SK-N-SH (cell line): ENCODE measurements at regions not wholly inside any gene's neighbourhood (a gene's known extent, or its start where the extent isn't known, plus 50 kb on each side); places are given as distances from the start of the nearest gene placed in this dataset.

Experiments
- ELF1 ChIP-seq: IDR thresholded peaks from 2 replicates; pipeline ENCODE4 v1.4.0; 2012
- FOXJ3 ChIP-seq: sonication (generic); formaldehyde crosslinking; IDR thresholded peaks from 2 replicates; pipeline ENCODE4 v1.5.1; 2020; ENCODE audit warnings: mild to moderate bottlenecking, missing genetic modification reagents
- FOXM1 ChIP-seq: IDR thresholded peaks from 2 replicates; pipeline ENCODE4 v1.4.0; 2012; ENCODE audit warnings: low read depth, mild to moderate bottlenecking
- GATA2 ChIP-seq: sonication (generic); formaldehyde crosslinking; IDR thresholded peaks from 2 replicates; pipeline ENCODE4 v1.5.0; 2020; ENCODE audit warnings: mild to moderate bottlenecking, missing genetic modification reagents
- IRF3 ChIP-seq: fragments of 150-350 bp; IDR thresholded peaks from 2 replicates; pipeline ENCODE4 v1.6.1; 2016; ENCODE audit warnings: mild to moderate bottlenecking, low read depth, low read length
- JUND ChIP-seq: IDR thresholded peaks from 2 replicates; pipeline ENCODE4 v1.4.0; 2012
- MAX ChIP-seq: IDR thresholded peaks from 2 replicates; pipeline ENCODE4 v1.4.0; 2012; ENCODE audit warnings: low read depth
- MEF2A ChIP-seq: IDR thresholded peaks from 2 replicates; pipeline ENCODE4 v1.4.0; 2012; ENCODE audit warnings: low read depth, borderline replicate concordance
- MXI1 ChIP-seq: IDR thresholded peaks from 2 replicates; pipeline ENCODE4 v1.6.1; 2012; ENCODE audit warnings: mild to moderate bottlenecking, low read depth, low read length, improper control_type of control experiment
- NRF1 ChIP-seq: IDR thresholded peaks from 2 replicates; pipeline ENCODE4 v1.6.1; 2012; ENCODE audit warnings: low read depth, mild to moderate bottlenecking, low read length
- PBX3 ChIP-seq: IDR thresholded peaks from 2 replicates; pipeline ENCODE4; 2012
- POLR2AphosphoS5 ChIP-seq: IDR thresholded peaks from 2 replicates; pipeline ENCODE4 v1.6.1; 2012; ENCODE audit warnings: low read depth, low read length
- RCOR1 ChIP-seq: fragments of 150-350 bp; IDR thresholded peaks from 2 replicates; pipeline ENCODE4 v1.6.1; 2017; ENCODE audit warnings: antibody characterized with exemption, low read length
- REST ChIP-seq: IDR thresholded peaks from 2 replicates; pipeline ENCODE4 v1.6.1; 2012; ENCODE audit warnings: mild to moderate bottlenecking, low read depth, low read length, moderate library complexity
- RFX5 ChIP-seq: IDR thresholded peaks from 2 replicates; pipeline ENCODE4 v1.6.1; 2012; ENCODE audit warnings: mild to moderate bottlenecking, improper control_type of control experiment, low read length
- RXRA ChIP-seq: IDR thresholded peaks from 2 replicates; pipeline ENCODE4 v1.4.0; 2012; ENCODE audit warnings: low read depth, mild to moderate bottlenecking, borderline replicate concordance
- SIN3A ChIP-seq: IDR thresholded peaks from 2 replicates; pipeline ENCODE4 v1.6.1; 2012; ENCODE audit warnings: low read depth, mild to moderate bottlenecking, low read length, moderate library complexity, borderline replicate concordance
- TCF12 ChIP-seq: IDR thresholded peaks from 2 replicates; pipeline ENCODE4 v1.4.0; 2012
- TEAD4 ChIP-seq: IDR thresholded peaks from 2 replicates; pipeline ENCODE4 v1.4.0; 2012; ENCODE audit warnings: mild to moderate bottlenecking, borderline replicate concordance; ENCODE audit not compliant: insufficient read depth
- USF1 ChIP-seq: IDR thresholded peaks from 2 replicates; pipeline ENCODE4 v1.4.0; 2012; ENCODE audit warnings: low read depth, borderline replicate concordance
- USF2 ChIP-seq: fragments of 150-350 bp; IDR thresholded peaks from 2 replicates; pipeline ENCODE4 v1.6.1; 2017; ENCODE audit warnings: antibody characterized with exemption, low read length, low read depth, borderline replicate concordance
- YY1 ChIP-seq: IDR thresholded peaks from 2 replicates; pipeline ENCODE4 v1.4.0; 2012; ENCODE audit warnings: low read depth, mild to moderate bottlenecking
- ZBTB33 ChIP-seq: IDR thresholded peaks from 2 replicates; pipeline ENCODE4 v1.4.0; 2012; ENCODE audit warnings: low read depth, borderline replicate concordance

GRCh38 chr2:62305421-62306176 lies 109.7 kb downstream of the B3GNT2 start (continued):
- no peak for TF ChIP-seq REST
- TF ChIP-seq RXRA, result no peak
- no peak for TF ChIP-seq ZBTB33
- TF ChIP-seq TEAD4, result no peak
- TF ChIP-seq MAX, result no peak
- TF ChIP-seq RFX5, result no peak
- TF ChIP-seq MXI1, result no peak
- TF ChIP-seq GATA2 (CRISPR knock-in tag), result peak; percentile 72
- TF ChIP-seq IRF3, result no peak
- TF ChIP-seq FOXJ3 (CRISPR knock-in tag), result peak; percentile 48; the same call in 1 of the 2 replicates
- no peak for TF ChIP-seq PBX3
- no peak for TF ChIP-seq YY1
- TF ChIP-seq USF1, result no peak
- TF ChIP-seq FOXM1, result no peak
- TF ChIP-seq USF2, result no peak
- TF ChIP-seq TCF12, result no peak
- TF ChIP-seq NRF1, result no peak
- TF ChIP-seq POLR2AphosphoS5, result no peak
- no peak for TF ChIP-seq ELF1
- TF ChIP-seq MEF2A, result no peak
- no peak for TF ChIP-seq JUND
- peak; percentile 44; the same call in 1 of the 2 replicates for TF ChIP-seq RCOR1
- TF ChIP-seq SIN3A, result no peak
